Psoas muscle (tissue), 7 donors: ENCODE measurements at regions not wholly inside any gene's neighbourhood (a gene's known extent, or its start where the extent isn't known, plus 50 kb on each side); places are given as distances from the start of the nearest gene placed in this dataset.

Experiments
- ATAC-seq, 4 donors: fragments of 200-7000 bp; cut with Tn5 transposase; one replicate each; pipeline ENCODE4 v1.9.1; 2020; ENCODE audit warnings: moderate library complexity in 3 of 4, mild to moderate bottlenecking in 2 of 4
- DNase-seq, 2 donors: peaks; one replicate each; pipeline ENCODE4 v3.0.0-alpha.2; 2020
- H3K27ac ChIP-seq: fragments of 200-600 bp; one replicate; pipeline ENCODE4 v1.8.0; 2022
- H3K27me3 ChIP-seq, 3 donors: fragments of 200-600 bp in 1 of 3; one replicate each; pipeline versions ENCODE4 v1.6.1 to v1.8.0; 2013 to 2022; ENCODE audit warnings: low read length in 2 of 3, mild to moderate bottlenecking in 2 of 3, moderate library complexity in 1 of 3; ENCODE audit not compliant: insufficient read depth in 3 of 3
- H3K36me3 ChIP-seq, 2 donors: fragments of 200-600 bp in 1 of 2; one replicate each; pipeline versions ENCODE4 v1.6.1 to v1.8.0; 2013 to 2022; ENCODE audit warnings: low read depth in 1 of 2, mild to moderate bottlenecking in 1 of 2, moderate library complexity in 1 of 2; ENCODE audit not compliant: insufficient read depth in 1 of 2
- H3K4me1 ChIP-seq: fragments of 200-600 bp; one replicate; pipeline ENCODE4 v1.8.0; 2022
- H3K4me3 ChIP-seq: fragments of 200-600 bp; one replicate; pipeline ENCODE4 v1.8.0; 2022; ENCODE audit warnings: mild to moderate bottlenecking
- H3K9me3 ChIP-seq: fragments of 200-600 bp; one replicate; pipeline ENCODE4 v1.8.0; 2022
- CTCF ChIP-seq: fragments of 200-600 bp; IDR thresholded peaks from one replicate; pipeline ENCODE4 v1.8.0; 2022; ENCODE audit warnings: antibody characterized with exemption
- WGBS, 3 donors: extraction: QIAGEN DNeasy Blood & Tissue Kit; methylation state at CpG; one replicate each; pipeline versions ENCODE4 v1.1.6 to v1.1.7; 2013; 5-methylcytosine and 5-hydroxymethylcytosine counted together
- intact Hi-C, 2 donors: fragments of 100-400 bp; cut with DNase I; formaldehyde crosslinking; loops; one replicate each; pipeline versions ENCODE4 v1.11.0 to v1.14.2; 2022
- donor health status: healthy with polysubstance abuse.
- donor health status: DM: no; HTN: no; CAD: no; lungs with moderate emphysema.
- donor health status: Bipolar disorder and iron deficiency.
- donor health status: healthy.
- donor health status: DM: yes; HTN: yes; CAD: no.
- donor health status: DM: no; HTN: no; CAD: no.
- donor health status: DM: yes; HTN: yes; CAD: no.

DNA sequence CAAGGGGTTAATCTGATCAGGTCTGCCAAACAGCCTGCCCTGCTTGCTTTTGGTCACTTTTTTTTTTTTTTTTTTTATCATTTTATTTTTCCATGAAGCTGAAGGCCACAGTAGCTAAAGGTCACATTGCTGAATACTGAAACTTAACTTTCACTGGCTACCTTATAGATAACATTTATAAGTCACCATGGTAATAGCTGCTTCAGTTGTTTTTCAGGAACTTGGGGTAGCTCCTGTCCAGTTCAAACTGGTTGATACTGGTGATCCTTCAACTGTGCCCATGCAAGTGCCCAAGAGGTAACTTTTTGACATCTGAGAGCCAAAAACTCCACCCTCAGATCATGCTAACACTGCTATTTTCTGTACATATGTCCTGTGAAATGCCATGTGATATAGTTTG lies 68.3 kb upstream of the RGS7BP start:
- intact Hi-C loops, result no loop called here
- H3K27ac ChIP-seq, result no peak overlapping the region
- H3K9me3 ChIP-seq, result no peaks in the 10 kb centered on the region
- DNase-seq, result no peak
- no peak for ATAC-seq
- H3K4me1 ChIP-seq, result no peaks in the 10 kb centered on the region
- H3K4me3 ChIP-seq, result no peak overlapping the region
- TF ChIP-seq CTCF, result no peak
- H3K36me3 ChIP-seq, result no peaks in the 10 kb centered on the region
- peaks cover 0 to 2% (median 0%) of the 10 kb centered on the region in 3 donors for H3K27me3 ChIP-seq

- H3K4me3 ChIP-seq, result no peak overlapping the region
- no peaks in the 10 kb centered on the region for H3K9me3 ChIP-seq
- TF ChIP-seq CTCF, result no peak
- no peak for ATAC-seq
- intact Hi-C loops, result loop anchor here in 1 of 2 donors (10.0 kb wide), 1 partner anchor 153 kb away; no protein-coding TSS in a partner anchor
- no peak overlapping the region for H3K27ac ChIP-seq
- H3K4me1 ChIP-seq, result no peaks in the 10 kb centered on the region
- DNase-seq, result no peak
- 66 to 68% (median 68%) methylated on average over 2 of the region's 2 CpGs for WGBS, 3 donors
- no peaks in the 10 kb centered on the region for H3K36me3 ChIP-seq
- H3K27me3 ChIP-seq, result no peaks in the 10 kb centered on the region
These were observed 54.3 kb upstream of the RGS7BP start for GRCh38 chr5:64451551-64451950.

DNA sequence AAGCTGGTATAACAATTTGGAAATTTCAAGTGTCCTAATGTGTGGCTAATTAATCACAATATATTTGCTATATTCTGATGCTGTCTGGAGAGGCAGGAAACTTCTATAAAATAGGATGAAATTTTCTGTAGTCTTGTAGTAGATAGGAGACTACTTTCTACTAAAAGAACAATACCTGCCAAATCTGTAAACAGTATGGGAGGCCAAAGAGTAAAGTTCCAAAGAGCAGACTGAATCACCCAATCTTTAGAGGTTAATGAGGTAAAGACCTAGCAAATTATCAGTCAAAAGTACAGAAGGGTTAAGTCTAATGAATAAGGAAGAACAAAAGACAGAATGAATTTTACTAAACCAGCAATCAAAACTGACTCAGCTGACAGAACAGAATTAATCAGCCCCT lies 52.4 kb upstream of the RGS7BP start:
- intact Hi-C loops, result loop anchor here in 1 of 2 donors (10.0 kb wide), 1 partner anchor 151 kb away; no protein-coding TSS in a partner anchor
- DNase-seq, result no peak
- Histone ChIP-seq H3K4me3 (no peak overlapping the region), H3K36me3 (no peaks in the 10 kb centered on the region), H3K9me3 (no peaks in the 10 kb centered on the region), H3K27me3 (no peaks in the 10 kb centered on the region), H3K4me1 (no peaks in the 10 kb centered on the region), H3K27ac (no peak overlapping the region)
- no peak for TF ChIP-seq CTCF
- no peak for ATAC-seq
